ENCODE measurements at regions not wholly inside any gene's neighbourhood (a gene's known extent, or its start where the extent isn't known, plus 50 kb on each side); places are given as distances from the start of the nearest gene placed in this dataset.

GRCh38 chr2:15759385-15759784 lies 167.7 kb downstream of the DDX1 start:
- no peak for TF ChIP-seq POLR2AphosphoS5 (IDR thresholded peaks at IDR 0.05; ENCODE audit: low read depth, low read length)
- no peak for TF ChIP-seq CTCF (IDR thresholded peaks at IDR 0.05)
- TF ChIP-seq REST (IDR thresholded peaks at IDR 0.05; ENCODE audit: insufficient read depth in 1 of 2, low read depth in 2 of 2, low read length in 1 of 2): no peak
- TF ChIP-seq SIN3A (IDR thresholded peaks at IDR 0.05; ENCODE audit: borderline replicate concordance, insufficient read depth, low read depth, low read length): no peak
